ENCODE measurements at regions not wholly inside any gene's neighbourhood (a gene's known extent, or its start where the extent isn't known, plus 50 kb on each side); places are given as distances from the start of the nearest gene placed in this dataset.

DNA sequence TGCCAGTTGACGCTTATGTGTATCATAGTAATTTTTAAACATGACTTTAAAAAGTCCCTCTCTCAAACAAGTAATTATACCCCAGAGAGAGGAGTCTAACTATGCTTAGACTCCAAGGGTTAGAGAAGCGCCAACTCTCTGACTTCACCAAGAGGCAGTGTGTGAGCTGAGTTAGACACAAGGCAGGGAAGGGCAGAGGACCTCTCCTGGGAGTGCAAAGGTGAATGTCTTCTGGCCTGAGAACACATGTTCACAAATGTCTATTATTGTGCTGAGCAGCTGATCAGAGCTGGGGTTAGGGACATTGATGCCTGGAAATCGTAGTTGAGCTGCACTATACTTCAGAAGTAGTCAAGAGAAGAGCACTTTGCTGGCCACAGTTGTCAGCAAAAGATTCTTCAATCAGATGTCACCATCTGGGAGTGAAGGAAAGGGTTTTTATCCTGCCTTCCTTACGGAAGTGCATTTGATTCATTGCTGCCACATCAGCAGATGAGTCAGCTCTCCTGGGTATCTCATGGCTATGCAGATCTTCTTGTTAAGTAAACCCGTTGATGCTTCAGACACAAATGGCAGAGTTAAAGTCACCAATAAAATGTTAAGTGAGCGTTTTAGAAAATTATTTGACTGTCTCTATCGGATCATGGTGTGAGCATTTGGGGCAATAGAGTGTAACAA is 283.2 kb upstream of the ARGLU1 start:
- intact Hi-C loops (cut with micrococcal nuclease) = no loop called here

DNA sequence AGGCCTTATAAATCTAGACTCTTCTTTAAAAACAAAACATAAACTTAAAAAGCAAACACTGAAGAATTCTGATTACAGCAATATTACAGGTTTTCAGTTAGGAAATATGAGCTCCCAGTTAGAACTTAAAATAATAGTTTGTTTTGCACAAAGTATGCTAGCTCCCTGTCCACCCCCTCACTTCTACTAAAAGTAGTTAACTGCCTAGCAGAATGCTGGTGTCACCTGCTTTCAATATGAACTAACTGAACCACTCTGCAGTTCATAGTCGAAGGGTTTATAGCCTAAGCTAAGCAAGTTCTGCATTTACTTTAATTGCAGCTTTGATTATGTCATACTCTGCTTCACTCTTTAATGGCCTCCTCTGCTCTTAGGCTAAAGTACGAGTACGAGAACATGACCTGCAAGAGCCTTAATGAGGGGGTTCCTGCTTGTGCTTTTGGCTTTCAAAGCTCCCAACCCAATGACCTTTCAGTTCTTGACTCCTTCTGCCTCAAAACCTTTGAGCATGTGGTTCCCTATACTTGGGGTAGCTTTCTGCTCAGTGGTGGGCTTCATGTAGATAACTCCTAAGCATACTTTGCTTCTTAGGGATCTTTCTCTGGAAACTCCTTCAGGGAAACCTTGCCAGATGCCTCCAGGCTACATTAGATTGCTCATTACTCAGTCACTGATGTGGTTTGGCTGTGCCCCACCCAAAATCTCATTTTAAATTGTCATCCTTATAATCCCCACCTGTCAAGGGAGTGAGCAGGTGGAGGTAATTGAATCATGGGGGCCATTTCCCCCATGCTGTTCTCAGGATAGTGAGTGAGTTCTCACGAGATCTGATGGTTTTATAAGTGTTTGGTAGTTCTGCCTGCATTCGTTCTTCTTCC is 278.9 kb upstream of the ARGLU1 start:
- intact Hi-C loops (cut with micrococcal nuclease) = no loop called here

DNA sequence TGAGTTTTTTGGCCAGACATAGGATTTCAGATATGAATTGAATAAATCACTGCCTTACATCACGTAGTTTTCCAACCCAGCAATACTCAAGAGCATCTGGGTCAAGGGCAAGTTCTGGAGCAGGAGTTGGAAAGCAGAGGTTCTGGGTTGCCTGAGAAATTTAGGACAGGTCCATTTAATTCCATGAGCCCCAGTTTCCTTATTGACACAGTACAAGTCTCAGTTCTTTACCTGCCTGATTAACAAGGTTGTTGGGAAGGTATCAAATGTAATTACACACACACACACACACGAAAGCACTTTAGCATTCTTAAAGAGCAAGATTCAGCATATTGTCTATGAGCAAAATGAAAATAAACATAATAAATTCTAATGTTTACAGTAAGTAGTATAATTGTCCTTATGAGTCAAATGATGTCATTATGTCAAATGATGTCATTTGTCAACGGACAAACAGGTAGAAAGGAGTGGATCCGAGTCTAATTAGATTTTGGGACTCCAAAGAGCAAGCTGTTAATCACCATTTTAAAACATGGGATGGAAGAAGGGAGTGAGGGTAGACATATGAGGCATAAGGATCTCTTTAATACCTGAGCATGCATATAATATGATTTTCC is 268.4 kb upstream of the ARGLU1 start:
- intact Hi-C loops (cut with micrococcal nuclease) = no loop called here

DNA sequence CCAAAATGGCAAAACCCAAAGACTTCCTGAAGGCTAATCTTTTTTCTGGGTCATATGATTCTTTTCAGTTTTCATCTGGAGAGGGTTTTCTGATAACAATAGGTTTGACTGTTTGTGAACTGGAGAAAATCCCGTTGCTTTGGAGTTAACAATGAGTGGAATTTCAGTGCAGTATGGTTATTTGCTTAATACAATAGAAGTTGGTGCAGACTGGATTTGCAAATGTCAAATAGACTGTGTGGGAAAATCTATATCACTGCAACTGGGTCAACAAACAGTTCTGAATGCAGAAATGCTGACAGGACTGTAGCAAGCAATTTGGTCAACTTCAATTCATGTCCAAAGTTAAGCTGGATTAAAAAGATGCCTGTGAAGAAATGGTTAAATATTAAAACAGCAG is 267.5 kb upstream of the ARGLU1 start:
- intact Hi-C loops (cut with micrococcal nuclease) = no loop called here

DNA sequence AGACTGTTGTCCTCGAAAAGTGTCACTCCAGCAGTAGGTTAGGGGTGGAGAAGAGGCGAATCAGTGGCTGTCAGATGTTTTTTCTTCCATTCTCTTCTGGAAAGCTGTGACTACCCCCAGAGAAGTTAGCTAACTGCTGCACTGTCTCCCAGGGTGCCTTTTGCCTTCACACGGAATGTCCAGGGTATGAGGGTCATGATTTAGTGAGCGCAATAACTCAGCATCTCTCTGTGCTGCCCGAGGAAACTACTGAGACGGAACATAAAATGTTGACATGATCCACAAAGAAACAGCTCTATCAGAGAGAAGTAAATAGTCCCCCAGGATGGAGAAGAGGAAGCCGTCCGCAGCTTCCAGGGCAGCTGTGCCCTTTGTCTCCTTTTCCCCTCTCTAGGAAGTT is 254.0 kb upstream of the ARGLU1 start:
- intact Hi-C loops (cut with micrococcal nuclease) = no loop called here

DNA sequence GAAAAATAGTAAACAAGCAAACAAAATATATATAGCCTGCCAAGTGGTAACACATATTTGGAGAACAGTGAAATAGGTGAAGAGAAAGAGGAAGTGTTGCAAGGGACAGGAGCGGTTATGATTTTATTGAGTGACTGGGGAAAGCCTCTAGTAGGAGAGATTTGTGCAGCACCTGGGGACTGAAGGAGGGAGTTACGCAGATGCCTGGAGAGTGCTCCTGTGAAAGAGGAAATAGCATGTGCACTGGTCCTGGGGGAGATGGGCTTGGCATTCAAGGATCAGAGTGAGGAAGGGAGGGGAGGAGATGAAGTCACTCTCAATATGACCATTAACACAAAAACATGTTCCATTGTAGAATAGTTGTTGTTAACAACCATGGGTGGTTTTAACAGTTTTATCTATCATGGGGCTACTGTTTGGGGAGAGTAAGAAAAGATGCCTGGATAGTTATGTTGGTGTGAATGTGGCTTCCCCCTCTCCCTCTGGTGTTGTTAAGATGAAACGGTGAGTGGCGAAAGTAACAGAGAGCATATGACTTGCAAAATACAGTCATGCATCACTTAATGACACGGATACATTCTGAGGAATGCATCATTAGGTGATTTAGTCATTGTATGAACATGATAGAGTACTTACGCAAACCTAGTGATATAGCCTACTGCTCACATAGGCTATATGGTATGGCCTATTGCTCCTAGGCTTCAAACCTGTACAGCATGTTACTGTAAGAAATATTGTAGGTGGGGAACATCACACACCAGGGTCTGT is 251.7 kb upstream of the ARGLU1 start:
- intact Hi-C loops (cut with micrococcal nuclease) = no loop called here

DNA sequence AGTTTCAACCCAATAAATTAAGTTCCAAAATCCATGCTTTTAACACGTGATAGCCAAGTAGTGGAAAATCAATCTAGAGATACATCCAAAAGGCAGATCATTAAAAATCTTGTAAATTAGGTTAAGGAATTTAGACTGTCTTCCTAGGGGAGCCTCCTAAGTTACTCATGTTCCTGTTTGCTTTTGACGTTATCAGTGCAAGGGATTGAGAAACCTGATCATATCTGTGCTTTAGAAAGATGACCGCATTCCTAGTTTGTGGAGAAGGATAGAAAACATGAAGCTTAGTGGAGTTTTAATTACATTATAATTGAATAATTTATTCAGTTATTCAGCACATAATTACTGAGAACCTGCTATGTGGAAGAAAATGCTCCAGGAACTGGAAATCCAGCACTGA is 251.0 kb upstream of the ARGLU1 start:
- intact Hi-C loops (cut with micrococcal nuclease) = no loop called here

- intact Hi-C loops (cut with micrococcal nuclease) = no loop called here
Observed at GRCh38 chr13:106815545-106815944, 247.6 kb upstream of the ARGLU1 start.

- intact Hi-C loops (cut with micrococcal nuclease) = no loop called here
Observed at GRCh38 chr13:106814463-106814862, 246.5 kb upstream of the ARGLU1 start.

DNA sequence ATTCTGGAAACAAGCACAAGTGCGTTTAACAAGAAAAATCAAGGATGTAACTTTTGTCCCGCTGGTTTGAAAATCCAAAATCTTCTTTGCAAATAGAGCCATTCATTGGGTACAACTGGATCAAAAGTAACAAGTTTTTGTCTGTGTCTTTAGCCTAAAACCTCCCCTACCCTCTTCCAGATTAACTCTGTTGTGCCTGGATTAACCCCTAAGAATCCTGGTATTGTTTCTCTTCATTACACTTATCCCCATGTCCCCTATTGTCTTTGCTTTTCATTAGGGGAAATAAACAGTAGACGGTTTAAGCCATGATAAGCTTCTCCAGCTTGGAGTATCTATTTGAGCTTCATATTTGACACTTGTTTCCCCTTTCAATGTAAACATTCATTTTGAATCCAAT is 242.1 kb upstream of the ARGLU1 start:
- intact Hi-C loops (cut with micrococcal nuclease) = no loop called here

- intact Hi-C loops (cut with micrococcal nuclease) = no loop called here
Observed at GRCh38 chr13:106804991-106805390, 237.1 kb upstream of the ARGLU1 start.

DNA sequence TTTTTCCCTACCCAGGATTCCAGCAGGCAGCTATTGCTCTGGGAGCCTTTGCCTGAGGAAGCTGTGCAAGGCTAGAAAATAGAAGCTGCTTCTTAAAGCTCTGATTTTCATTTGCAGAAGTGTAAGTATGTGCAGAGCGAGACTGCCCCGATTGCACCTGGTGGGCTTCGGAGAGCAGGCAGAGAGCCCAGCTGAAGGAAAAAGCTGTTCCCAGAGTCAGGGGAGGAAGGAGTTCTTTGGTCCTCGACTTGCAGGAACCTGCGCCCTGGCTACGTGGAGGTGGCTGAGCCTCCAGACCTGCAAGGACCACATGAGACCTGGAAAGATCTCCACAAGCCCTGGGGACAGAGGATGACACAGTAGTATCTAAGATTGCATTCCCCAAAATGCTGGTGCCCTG is 235.0 kb upstream of the ARGLU1 start:
- intact Hi-C loops (cut with micrococcal nuclease) = no loop called here

- intact Hi-C loops (cut with micrococcal nuclease) = no loop called here
Observed at GRCh38 chr13:106799781-106800335, 231.9 kb upstream of the ARGLU1 start.

DNA sequence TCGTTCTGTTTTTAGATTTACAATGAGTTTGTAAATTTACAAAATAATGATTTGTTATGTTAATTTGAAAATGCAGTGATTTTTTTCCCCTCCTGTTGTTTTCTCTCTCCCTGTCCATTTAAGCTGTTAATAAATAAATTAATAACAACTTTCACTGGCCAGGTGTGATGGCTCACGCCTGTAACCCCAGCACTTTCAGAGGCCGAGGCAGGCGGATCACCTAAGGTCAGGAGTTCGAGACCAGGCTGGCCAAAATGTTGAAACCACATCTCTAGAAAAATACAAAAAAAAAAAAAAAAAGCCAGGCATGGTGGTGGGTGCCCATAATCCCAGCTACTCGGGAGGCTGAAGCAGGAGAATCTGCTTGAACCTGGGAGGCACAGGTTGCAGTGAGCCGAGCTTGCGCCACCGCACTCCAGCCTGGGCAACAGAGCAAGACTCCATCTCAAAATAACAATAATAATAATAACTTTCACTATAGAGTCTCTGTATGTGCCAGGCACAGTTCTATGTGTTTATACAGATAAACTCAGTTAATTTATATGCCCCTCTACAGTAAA is 229.2 kb upstream of the ARGLU1 start:
- intact Hi-C loops (cut with micrococcal nuclease) = no loop called here

- intact Hi-C loops (cut with micrococcal nuclease) = no loop called here
Observed at GRCh38 chr13:106796280-106797047, 228.5 kb upstream of the ARGLU1 start.

DNA sequence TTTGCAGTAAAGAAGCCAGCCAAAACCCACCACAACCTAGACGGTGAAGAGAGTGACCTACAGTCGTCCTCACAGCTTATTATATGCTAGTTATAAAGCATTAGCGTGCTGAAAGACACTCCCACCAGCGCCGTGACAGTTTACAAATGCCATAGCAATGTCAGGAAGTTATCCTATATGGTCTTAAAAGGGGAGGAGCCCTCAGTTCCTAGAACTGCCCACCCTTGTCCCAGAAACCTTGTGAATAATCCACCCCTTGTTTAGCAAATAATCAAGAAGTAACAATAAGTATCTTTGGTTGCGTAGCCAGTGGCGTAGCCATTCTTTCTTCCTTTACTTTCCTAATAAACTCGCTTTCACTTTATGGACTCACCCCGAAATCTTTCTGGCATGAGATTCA is 227.9 kb upstream of the ARGLU1 start:
- intact Hi-C loops (cut with micrococcal nuclease) = no loop called here

DNA sequence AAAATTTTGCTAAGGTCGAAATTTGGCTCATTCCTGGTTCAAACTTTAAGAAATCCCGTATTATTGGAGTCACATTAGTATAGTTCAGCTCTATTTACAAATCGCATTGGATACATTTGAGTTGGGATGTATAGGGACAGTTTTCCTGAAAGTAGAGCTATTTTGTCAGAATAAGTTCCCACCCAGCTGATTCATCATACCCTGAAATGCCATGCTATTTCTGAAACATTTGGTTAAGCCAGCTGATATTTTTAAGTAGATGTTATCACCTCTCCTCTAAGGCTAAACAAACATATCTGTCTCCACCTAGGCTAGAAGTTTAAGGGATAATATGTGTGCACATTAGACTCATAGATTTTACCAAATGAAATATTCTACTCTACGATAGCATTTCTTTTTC is 226.2 kb upstream of the ARGLU1 start:
- intact Hi-C loops (cut with micrococcal nuclease) = no loop called here

DNA sequence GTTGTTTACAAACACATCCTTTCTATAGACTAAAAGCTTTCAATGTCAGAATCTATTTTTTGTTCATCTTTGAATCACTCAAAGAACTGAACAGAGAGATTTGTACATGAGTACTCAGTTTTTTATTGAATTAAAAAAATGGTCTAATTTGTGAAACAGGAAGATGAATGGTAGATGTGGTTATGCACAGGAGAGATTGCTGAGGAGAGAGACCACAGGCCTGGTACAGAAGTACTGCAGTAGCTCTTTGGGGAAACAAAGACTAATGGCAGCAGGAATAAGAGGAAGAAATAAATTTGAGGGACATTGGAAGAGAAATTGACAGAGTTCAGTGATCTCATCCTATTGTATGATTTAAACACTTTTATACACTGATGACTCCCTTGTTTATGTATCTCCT is 222.0 kb upstream of the ARGLU1 start:
- intact Hi-C loops (cut with micrococcal nuclease) = no loop called here

- intact Hi-C loops (cut with micrococcal nuclease) = no loop called here
Observed at GRCh38 chr13:106786006-106786563, 218.1 kb upstream of the ARGLU1 start.

DNA sequence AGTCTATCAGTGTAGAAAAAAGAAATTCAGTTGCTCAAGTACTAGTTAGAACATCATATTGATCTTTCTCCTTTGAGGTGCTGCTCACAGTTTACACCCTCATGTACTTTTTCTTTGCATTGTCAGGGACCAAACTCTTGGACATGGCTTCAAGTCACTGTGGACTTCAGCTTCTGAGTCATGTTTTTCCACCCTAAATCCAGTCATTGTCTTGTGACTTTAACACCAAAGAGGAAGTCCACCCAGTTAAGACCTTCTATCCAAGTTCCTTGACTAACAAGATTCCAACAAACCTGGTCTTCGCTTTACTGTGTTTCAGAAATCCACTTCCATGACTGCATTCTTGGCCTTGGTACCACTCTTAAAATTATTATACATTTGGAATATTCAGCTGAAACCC is 206.7 kb upstream of the ARGLU1 start:
- intact Hi-C loops (cut with micrococcal nuclease) = no loop called here
